Mesenchymal stem cell (in vitro differentiated cells and primary cell): ENCODE measurements at regions not wholly inside any gene's neighbourhood (a gene's known extent, or its start where the extent isn't known, plus 50 kb on each side); places are given as distances from the start of the nearest gene placed in this dataset.
"Not testable (repeated sequence)": the region's sequence is repeated elsewhere in the genome, so short reads cannot be mapped to it uniquely, and the experiment has no call there.

Experiments
- DNase-seq: peaks from one replicate; pipeline ENCODE4 v3.0.0-alpha.2; 2013
- H2AFZ ChIP-seq: one replicate; pipeline ENCODE4 v1.6.1; 2013; ENCODE audit warnings: low read depth, mild to moderate bottlenecking, control low read depth, inconsistent platforms, low read length, moderate library complexity
- H2AK5ac ChIP-seq: 2 replicates; pipeline ENCODE4 v1.6.1; 2013; ENCODE audit warnings: low read length, moderate library complexity, mild to moderate bottlenecking, inconsistent platforms; ENCODE audit not compliant: severe bottlenecking
- H2BK120ac ChIP-seq: one replicate; pipeline ENCODE4 v1.6.1; 2013; ENCODE audit warnings: low read depth, mild to moderate bottlenecking, inconsistent platforms, low read length, moderate library complexity
- H2BK12ac ChIP-seq, 2 experiments: one replicate each; pipeline ENCODE4 v1.6.1; 2013; ENCODE audit warnings: inconsistent platforms in 2 of 2, low read length in 2 of 2, mild to moderate bottlenecking in 2 of 2, moderate library complexity in 2 of 2, control low read depth in 1 of 2
- H2BK15ac ChIP-seq: one replicate; pipeline ENCODE4 v1.6.1; 2013; ENCODE audit warnings: mild to moderate bottlenecking, low read depth, inconsistent platforms; ENCODE audit not compliant: poor library complexity, severe bottlenecking
- H2BK5ac ChIP-seq: 2 replicates; pipeline ENCODE4 v1.6.1; 2013; ENCODE audit warnings: low read depth, mild to moderate bottlenecking, low read length, control low read depth, inconsistent platforms; ENCODE audit not compliant: poor library complexity, severe bottlenecking
- H3K14ac ChIP-seq, 2 experiments: one replicate each; pipeline ENCODE4 v1.6.1; 2013; ENCODE audit warnings: inconsistent platforms in 2 of 2, low read length in 2 of 2, control low read depth in 1 of 2, mild to moderate bottlenecking in 1 of 2, moderate library complexity in 1 of 2
- H3K18ac ChIP-seq, 2 experiments: one replicate each; pipeline ENCODE4 v1.6.1; 2013; ENCODE audit warnings: inconsistent platforms in 2 of 2, low read length in 2 of 2, control low read depth in 1 of 2, low read depth in 1 of 2, mild to moderate bottlenecking in 1 of 2
- H3K23ac ChIP-seq, 2 experiments: one replicate each; pipeline ENCODE4 v1.6.1; 2013; ENCODE audit warnings: inconsistent platforms in 2 of 2, low read length in 2 of 2, mild to moderate bottlenecking in 2 of 2, moderate library complexity in 2 of 2, control low read depth in 1 of 2
- H3K27ac ChIP-seq: 2 replicates; pipeline ENCODE4 v1.5.1; 2013; ENCODE audit warnings: mild to moderate bottlenecking, moderate library complexity, low read length, control low read depth, inconsistent platforms; ENCODE audit not compliant: poor library complexity, severe bottlenecking
- H3K27me3 ChIP-seq, 2 experiments: 2 replicates each; pipeline versions ENCODE4 v1.6.1 to v1.7.0; 2013; ENCODE audit warnings: low read length in 2 of 2, mild to moderate bottlenecking in 2 of 2, moderate library complexity in 2 of 2, control low read depth in 1 of 2, inconsistent platforms in 1 of 2; ENCODE audit not compliant: control insufficient read depth in 1 of 2, insufficient read depth in 1 of 2
- H3K36me3 ChIP-seq, 2 experiments: 2 replicates each; pipeline versions ENCODE4 v1.6.1 to v1.7.0; 2013; ENCODE audit warnings: low read length in 2 of 2, control low read depth in 1 of 2, inconsistent platforms in 1 of 2, low read depth in 1 of 2, mild to moderate bottlenecking in 1 of 2; ENCODE audit not compliant: insufficient read depth in 2 of 2, control insufficient read depth in 1 of 2
- H3K4ac ChIP-seq, 2 experiments: one replicate each; pipeline ENCODE4 v1.6.1; 2013; ENCODE audit warnings: inconsistent platforms in 2 of 2, low read length in 2 of 2, mild to moderate bottlenecking in 2 of 2, moderate library complexity in 2 of 2, control low read depth in 1 of 2, low read depth in 1 of 2
- H3K4me1 ChIP-seq: 2 replicates; pipeline ENCODE4 v1.6.1; 2013; ENCODE audit warnings: low read depth, low read length, control low read depth; ENCODE audit not compliant: control insufficient read depth, insufficient read depth
- H3K4me2 ChIP-seq: 2 replicates; pipeline ENCODE4 v1.6.1; 2013; ENCODE audit warnings: low read length, mild to moderate bottlenecking, inconsistent platforms; ENCODE audit not compliant: poor library complexity, severe bottlenecking
- H3K4me3 ChIP-seq, 2 experiments: 2 replicates each; pipeline versions ENCODE4 v1.5.1 to v1.7.0; 2013; ENCODE audit warnings: low read length in 2 of 2, mild to moderate bottlenecking in 2 of 2, control low read depth in 1 of 2, low read depth in 1 of 2; ENCODE audit not compliant: insufficient read depth in 1 of 2
- H3K79me1 ChIP-seq: replicated peaks from 2 replicates; pipeline ENCODE4 v1.6.1; 2013; ENCODE audit warnings: mild to moderate bottlenecking, control low read depth, low read length, inconsistent platforms; ENCODE audit not compliant: poor library complexity, severe bottlenecking
- H3K9ac ChIP-seq: 2 replicates; pipeline ENCODE4 v1.7.0; 2013; ENCODE audit warnings: mild to moderate bottlenecking, low read length, moderate library complexity
- H3K9me3 ChIP-seq: 2 replicates; pipeline ENCODE4 v1.7.0; 2013; ENCODE audit warnings: mild to moderate bottlenecking, low read length; ENCODE audit not compliant: control insufficient read depth
- H4K8ac ChIP-seq: one replicate; pipeline ENCODE4 v1.6.1; 2013; ENCODE audit warnings: inconsistent platforms, mild to moderate bottlenecking, low read length, moderate library complexity
- H4K91ac ChIP-seq: one replicate; pipeline ENCODE4 v1.6.1; 2013; ENCODE audit warnings: mild to moderate bottlenecking, low read length, inconsistent platforms
- WGBS: methylation state at CpG from one replicate; pipeline ENCODE4 v1.1.7; 2013; ENCODE audit warnings: mixed read lengths; 5-methylcytosine and 5-hydroxymethylcytosine counted together

GRCh38 chr16:5175266-5175665, 77.7 kb upstream of the EEF2KMT start:
- no peaks in the 10 kb centered on the region for H3K27me3 ChIP-seq
- no peak overlapping the region for H3K9ac ChIP-seq
- H2BK120ac ChIP-seq, result no peak overlapping the region
- H2AFZ ChIP-seq, result no peak overlapping the region
- H3K4me1 ChIP-seq, result no peaks in the 10 kb centered on the region
- H3K4me2 ChIP-seq, result no peak overlapping the region
- no peak for DNase-seq
- H2BK5ac ChIP-seq, result no peak overlapping the region
- no peak overlapping the region for H4K8ac ChIP-seq
- no peak overlapping the region for H2BK12ac ChIP-seq
- H2AK5ac ChIP-seq, result no peak overlapping the region
- H3K36me3 ChIP-seq, result no peaks in the 10 kb centered on the region
- no peak overlapping the region for H3K4me3 ChIP-seq
- no peak overlapping the region for H3K27ac ChIP-seq
- H3K14ac ChIP-seq, result no peak overlapping the region
- H3K79me1 ChIP-seq, result no peaks in the 10 kb centered on the region
- no peak overlapping the region for H2BK15ac ChIP-seq
- H3K18ac ChIP-seq, result no peak overlapping the region
- H3K23ac ChIP-seq, result no peak overlapping the region
- peaks cover 12% of the 10 kb centered on the region for H3K9me3 ChIP-seq
- no peak overlapping the region for H4K91ac ChIP-seq
- no peak overlapping the region for H3K4ac ChIP-seq
- 63% methylated on average over 4 of the region's 5 CpGs for WGBS

GRCh38 chr16:5166486-5166885, 68.9 kb upstream of the EEF2KMT start:
- no peak for DNase-seq
- Histone ChIP-seq H3K36me3 (no peaks in the 10 kb centered on the region), H3K4me2 (no peak overlapping the region), H3K79me1 (no peaks in the 10 kb centered on the region), H3K14ac (no peak overlapping the region), H2AK5ac (no peak overlapping the region), H2BK15ac (no peak overlapping the region), H4K8ac (no peak overlapping the region), H3K27me3 (no peaks in the 10 kb centered on the region), H3K23ac (no peak overlapping the region), H3K4ac (no peak overlapping the region), H3K9ac (no peak overlapping the region), H3K4me1 (no peaks in the 10 kb centered on the region), H2BK120ac (no peak overlapping the region), H3K18ac (no peak overlapping the region), H3K9me3 (no peaks in the 10 kb centered on the region), H2AFZ (no peak overlapping the region), H3K27ac (no peak overlapping the region), H4K91ac (no peak overlapping the region), H2BK12ac (no peak overlapping the region), H2BK5ac (no peak overlapping the region), H3K4me3 (no peak overlapping the region)
- 31% methylated on average over 6 of the region's 6 CpGs for WGBS

- not testable (repeated sequence) for H2BK15ac ChIP-seq, H3K23ac ChIP-seq, H3K18ac ChIP-seq, H3K9ac ChIP-seq, H3K4ac ChIP-seq, H3K14ac ChIP-seq, H2AK5ac ChIP-seq, H3K4me3 ChIP-seq, H2BK5ac ChIP-seq, H3K4me1 ChIP-seq, H4K8ac ChIP-seq, H3K27ac ChIP-seq, H3K9me3 ChIP-seq, H3K4me2 ChIP-seq, H4K91ac ChIP-seq, H3K27me3 ChIP-seq, H3K79me1 ChIP-seq, H2BK12ac ChIP-seq, H2BK120ac ChIP-seq, H3K36me3 ChIP-seq, DNase-seq, H2AFZ ChIP-seq
- WGBS, result 82% methylated on average over 1 of the region's 1 CpG
Observed at GRCh38 chr16:5165429-5165828, 67.8 kb upstream of the EEF2KMT start.

GRCh38 chr16:5162801-5163200, 65.2 kb upstream of the EEF2KMT start:
- H3K36me3 ChIP-seq, H3K9me3 ChIP-seq, H3K14ac ChIP-seq, H4K91ac ChIP-seq, H2AFZ ChIP-seq, H2BK120ac ChIP-seq, H3K27ac ChIP-seq, H2BK15ac ChIP-seq, H3K79me1 ChIP-seq, H4K8ac ChIP-seq, H3K9ac ChIP-seq, H2AK5ac ChIP-seq, H3K23ac ChIP-seq, H3K4me3 ChIP-seq, H3K4me1 ChIP-seq, H2BK5ac ChIP-seq, H3K18ac ChIP-seq, H3K27me3 ChIP-seq, H3K4me2 ChIP-seq, H3K4ac ChIP-seq, DNase-seq, H2BK12ac ChIP-seq: not testable (repeated sequence)
- WGBS, result 75% methylated on average over 5 of the region's 5 CpGs
